ENCODE measurements at regions not wholly inside any gene's neighbourhood (a gene's known extent, or its start where the extent isn't known, plus 50 kb on each side); places are given as distances from the start of the nearest gene placed in this dataset.

GRCh38 chr9:89659473-89659872 is 54.7 kb downstream of the GADD45G start:
- TF ChIP-seq, protein P1, sequence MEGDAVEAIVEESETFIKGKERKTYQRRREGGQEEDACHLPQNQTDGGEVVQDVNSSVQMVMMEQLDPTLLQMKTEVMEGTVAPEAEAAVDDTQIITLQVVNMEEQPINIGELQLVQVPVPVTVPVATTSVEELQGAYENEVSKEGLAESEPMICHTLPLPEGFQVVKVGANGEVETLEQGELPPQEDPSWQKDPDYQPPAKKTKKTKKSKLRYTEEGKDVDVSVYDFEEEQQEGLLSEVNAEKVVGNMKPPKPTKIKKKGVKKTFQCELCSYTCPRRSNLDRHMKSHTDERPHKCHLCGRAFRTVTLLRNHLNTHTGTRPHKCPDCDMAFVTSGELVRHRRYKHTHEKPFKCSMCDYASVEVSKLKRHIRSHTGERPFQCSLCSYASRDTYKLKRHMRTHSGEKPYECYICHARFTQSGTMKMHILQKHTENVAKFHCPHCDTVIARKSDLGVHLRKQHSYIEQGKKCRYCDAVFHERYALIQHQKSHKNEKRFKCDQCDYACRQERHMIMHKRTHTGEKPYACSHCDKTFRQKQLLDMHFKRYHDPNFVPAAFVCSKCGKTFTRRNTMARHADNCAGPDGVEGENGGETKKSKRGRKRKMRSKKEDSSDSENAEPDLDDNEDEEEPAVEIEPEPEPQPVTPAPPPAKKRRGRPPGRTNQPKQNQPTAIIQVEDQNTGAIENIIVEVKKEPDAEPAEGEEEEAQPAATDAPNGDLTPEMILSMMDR (IDR thresholded peaks at IDR 0.05; ENCODE audit: unreplicated experiment), result no peak
- Mint-ChIP-seq H3K27ac (ENCODE audit: unreplicated experiment) (no peak overlapping the region), H3K4me1 (ENCODE audit: unreplicated experiment) (peaks cover 30% of the 10 kb centered on the region), H3K27me3 (ENCODE audit: unreplicated experiment) (peaks cover 2% of the 10 kb centered on the region), H3K9me3 (ENCODE audit: unreplicated experiment) (no peaks in the 10 kb centered on the region), H3K36me3 (ENCODE audit: low read depth, unreplicated experiment) (peaks cover 4% of the 10 kb centered on the region), H3K4me3 (ENCODE audit: unreplicated experiment) (no peak overlapping the region)
- no peak for DNase-seq (ENCODE audit: low spot score)

DNA sequence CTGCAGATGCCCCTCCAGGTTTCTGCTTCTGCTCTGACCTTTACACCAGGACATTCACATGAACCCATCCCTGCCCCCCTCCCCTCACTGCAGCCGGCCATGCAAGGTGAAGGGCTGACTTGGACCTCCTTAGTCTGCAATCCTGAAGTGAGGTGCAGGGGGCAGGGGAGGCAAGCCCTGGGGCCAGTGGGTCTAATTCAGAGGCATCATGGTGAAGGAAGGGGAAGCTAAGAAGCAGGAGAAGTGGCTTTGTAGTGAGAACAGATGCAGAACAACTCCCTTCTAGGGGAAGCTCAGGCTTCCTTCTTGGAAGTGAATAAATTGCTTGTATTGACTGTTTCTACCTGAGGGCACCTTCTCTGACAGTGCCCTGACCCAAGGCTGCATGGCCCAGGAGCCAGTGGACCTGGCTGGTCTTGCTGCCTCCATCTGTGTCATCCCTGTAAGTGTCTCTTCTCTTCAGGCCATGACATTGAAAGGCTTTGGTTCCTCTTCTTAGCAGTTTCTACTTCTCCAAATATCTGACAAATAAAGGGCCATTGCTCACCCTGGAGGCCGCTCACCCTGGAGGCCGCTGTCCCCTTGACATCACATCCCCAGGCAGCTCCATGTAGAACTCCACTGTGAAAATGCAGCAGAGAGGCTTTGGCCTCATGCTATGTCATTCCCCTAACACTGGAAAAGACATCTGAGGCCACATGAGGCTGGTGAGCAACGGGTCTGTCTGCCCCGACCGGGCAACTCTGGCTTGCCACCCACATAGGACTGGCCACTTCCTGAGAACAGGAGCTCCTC is 55.3 kb downstream of the GADD45G start:
- no peak for DNase-seq (ENCODE audit: low spot score)
- no peaks in the 10 kb centered on the region for H3K9me3 Mint-ChIP-seq (ENCODE audit: unreplicated experiment)
- TF ChIP-seq, protein P1 (IDR thresholded peaks at IDR 0.05; ENCODE audit: unreplicated experiment), result no peak

DNA sequence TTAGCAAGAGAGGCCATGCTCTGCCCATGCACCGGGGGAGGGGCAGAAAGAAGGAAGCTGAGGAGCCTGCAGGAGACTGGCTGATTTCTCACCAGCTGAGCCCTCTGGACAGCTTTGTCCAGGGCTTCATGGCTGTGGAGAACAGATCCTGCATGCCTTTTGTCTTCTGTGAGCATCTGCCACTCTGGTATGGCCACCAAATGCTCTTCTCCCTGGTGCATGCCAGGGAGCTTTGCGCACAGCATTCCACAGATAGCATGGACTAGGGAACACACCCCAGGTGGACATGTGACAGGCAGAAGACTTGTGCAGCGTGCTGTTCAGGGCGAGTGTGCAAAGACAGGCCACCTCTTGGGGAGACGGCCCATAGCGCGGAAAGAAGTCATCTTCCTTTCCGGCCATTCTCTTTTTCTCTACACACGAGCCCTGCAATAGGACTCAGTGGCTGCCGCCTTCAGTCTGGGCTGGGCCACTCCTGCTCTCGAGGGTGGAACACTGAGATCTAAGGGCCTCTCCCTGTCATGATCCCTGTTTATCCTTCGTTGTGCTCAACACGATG is 56.7 kb downstream of the GADD45G start:
- Mint-ChIP-seq H3K4me1 (ENCODE audit: unreplicated experiment) (peaks cover 18% of the 10 kb centered on the region), H3K27ac (ENCODE audit: unreplicated experiment) (no peak overlapping the region), H3K27me3 (ENCODE audit: unreplicated experiment) (peaks cover 2% of the 10 kb centered on the region), H3K9me3 (ENCODE audit: unreplicated experiment) (no peaks in the 10 kb centered on the region), H3K36me3 (ENCODE audit: low read depth, unreplicated experiment) (peaks cover 4% of the 10 kb centered on the region), H3K4me3 (ENCODE audit: unreplicated experiment) (no peak overlapping the region)
- DNase-seq (ENCODE audit: low spot score), result no peak
- TF ChIP-seq, protein P1 (IDR thresholded peaks at IDR 0.05; ENCODE audit: unreplicated experiment), result no peak

More for the DNA sequence above, 55.3 kb downstream of the GADD45G start:
- Mint-ChIP-seq H3K27me3 (ENCODE audit: unreplicated experiment) (peaks cover 2% of the 10 kb centered on the region), H3K27ac (ENCODE audit: unreplicated experiment) (no peak overlapping the region), H3K36me3 (ENCODE audit: low read depth, unreplicated experiment) (peaks cover 4% of the 10 kb centered on the region), H3K4me1 (ENCODE audit: unreplicated experiment) (peaks cover 27% of the 10 kb centered on the region), H3K4me3 (ENCODE audit: unreplicated experiment) (no peak overlapping the region)

DNA sequence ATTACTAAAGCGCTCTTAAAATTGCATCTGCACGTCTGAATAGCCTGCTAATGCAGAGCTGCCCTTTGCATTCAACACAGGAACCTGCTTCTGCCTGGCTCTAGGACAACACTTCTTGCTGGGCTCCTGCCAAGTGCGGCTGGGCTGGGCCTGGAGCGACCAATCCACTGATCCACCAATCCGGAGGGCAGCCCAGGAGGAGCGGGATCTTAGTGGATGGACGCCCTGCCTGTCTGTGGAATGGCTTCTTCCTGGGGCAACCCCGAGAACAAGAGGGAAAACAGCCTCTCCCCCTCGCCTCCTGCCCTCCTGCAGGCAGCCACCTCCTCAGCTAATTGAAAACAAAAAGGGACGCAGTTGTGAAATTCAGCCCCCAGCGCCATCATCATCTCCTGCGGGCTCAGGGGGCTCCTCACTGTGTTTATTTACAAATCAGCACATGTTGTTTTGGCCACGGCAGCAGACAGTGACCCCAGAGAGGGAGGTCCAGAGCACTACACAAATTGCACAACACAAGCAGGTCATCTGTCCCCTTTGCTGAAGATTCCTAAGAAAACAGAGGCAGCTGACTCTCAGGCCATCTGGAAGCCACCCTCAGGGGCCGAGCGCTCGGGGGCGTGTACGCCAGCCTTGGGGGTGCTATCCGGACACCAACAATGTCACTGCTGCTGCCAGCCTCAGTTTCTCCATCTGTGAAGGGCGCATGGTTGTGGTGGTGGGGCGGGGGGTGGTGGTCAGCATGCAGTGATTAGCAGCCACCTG is 57.3 kb downstream of the GADD45G start:
- Mint-ChIP-seq H3K36me3 (ENCODE audit: low read depth, unreplicated experiment) (no peaks in the 10 kb centered on the region), H3K27me3 (ENCODE audit: unreplicated experiment) (no peaks in the 10 kb centered on the region), H3K9me3 (ENCODE audit: unreplicated experiment) (no peaks in the 10 kb centered on the region), H3K4me1 (ENCODE audit: unreplicated experiment) (peaks cover 12% of the 10 kb centered on the region), H3K27ac (ENCODE audit: unreplicated experiment) (no peak overlapping the region), H3K4me3 (ENCODE audit: unreplicated experiment) (no peak overlapping the region)
- TF ChIP-seq, protein P1 (IDR thresholded peaks at IDR 0.05; ENCODE audit: unreplicated experiment), result no peak
- peak; percentile 85 for DNase-seq (ENCODE audit: low spot score)

Data from endothelial cell (in vitro differentiated cells).